22Rv1 (cell line): ENCODE measurements at regions not wholly inside any gene's neighbourhood (a gene's known extent, or its start where the extent isn't known, plus 50 kb on each side); places are given as distances from the start of the nearest gene placed in this dataset.

Experiments
- H3K27ac ChIP-seq: fragments of 450-650 bp; 2 replicates; pipeline ENCODE4 v1.5.1; 2017
- CTCF ChIP-seq: fragments of 450-650 bp; IDR thresholded peaks from 2 replicates; pipeline ENCODE4 v1.5.1; 2017; ENCODE audit warnings: mild to moderate bottlenecking
- ZFX ChIP-seq: fragments of 450-650 bp; IDR thresholded peaks from 2 replicates; pipeline ENCODE4 v1.6.1; 2017; ENCODE audit warnings: antibody characterized with exemption, borderline replicate concordance

GRCh38 chr4:167550021-167550420 lies 315.7 kb upstream of the SPOCK3 start:
- no peak overlapping the region for H3K27ac ChIP-seq
- no peak for TF ChIP-seq ZFX

- no peak for TF ChIP-seq ZFX
- no peak for TF ChIP-seq CTCF
Measured at GRCh38 chr4:167555338-167556022, 321.2 kb upstream of the SPOCK3 start.

GRCh38 chr4:167578906-167579305 lies 344.6 kb upstream of the SPOCK3 start:
- TF ChIP-seq CTCF (no peak), ZFX (no peak)

More at GRCh38 chr4:167555338-167556022, 321.2 kb upstream of the SPOCK3 start:
- no peak overlapping the region for H3K27ac ChIP-seq

GRCh38 chr4:167581449-167581965 lies 347.2 kb upstream of the SPOCK3 start:
- no peak for TF ChIP-seq ZFX
- H3K27ac ChIP-seq: no peak overlapping the region

More at GRCh38 chr4:167578906-167579305, 344.6 kb upstream of the SPOCK3 start:
- H3K27ac ChIP-seq: no peak overlapping the region

- TF ChIP-seq CTCF: no peak
- H3K27ac ChIP-seq: no peak overlapping the region
Measured at GRCh38 chr4:167587361-167587760, 353.1 kb upstream of the SPOCK3 start.

- TF ChIP-seq CTCF: no peak
- TF ChIP-seq ZFX: no peak
- no peak overlapping the region for H3K27ac ChIP-seq
Measured at GRCh38 chr4:167595898-167596297, 361.6 kb upstream of the SPOCK3 start.

- TF ChIP-seq CTCF (no peak), ZFX (no peak)
Measured at GRCh38 chr4:167602157-167602556, 367.9 kb upstream of the SPOCK3 start.

GRCh38 chr4:167606551-167606950 lies 372.3 kb upstream of the SPOCK3 start:
- no peak for TF ChIP-seq ZFX
- no peak for TF ChIP-seq CTCF
- H3K27ac ChIP-seq: no peak overlapping the region

More at GRCh38 chr4:167602157-167602556, 367.9 kb upstream of the SPOCK3 start:
- no peak overlapping the region for H3K27ac ChIP-seq
